Neural cell (in vitro differentiated cells): ENCODE measurements at regions not wholly inside any gene's neighbourhood (a gene's known extent, or its start where the extent isn't known, plus 50 kb on each side); places are given as distances from the start of the nearest gene placed in this dataset.
"Not testable (repeated sequence)": the region's sequence is repeated elsewhere in the genome, so short reads cannot be mapped to it uniquely, and the experiment has no call there.

Source experiments
- POLR2AphosphoS5 ChIP-seq: IDR thresholded peaks from 2 replicates; pipeline ENCODE4 v1.6.1; 2012
- TF ChIP-seq, protein P1 (sequence below): fragments of 450-650 bp; IDR thresholded peaks from 2 replicates; pipeline ENCODE4 v1.5.1; 2014; ENCODE audit warnings: antibody characterized with exemption, mild to moderate bottlenecking, moderate library complexity; ENCODE audit not compliant: poor library complexity, severe bottlenecking

DNA sequence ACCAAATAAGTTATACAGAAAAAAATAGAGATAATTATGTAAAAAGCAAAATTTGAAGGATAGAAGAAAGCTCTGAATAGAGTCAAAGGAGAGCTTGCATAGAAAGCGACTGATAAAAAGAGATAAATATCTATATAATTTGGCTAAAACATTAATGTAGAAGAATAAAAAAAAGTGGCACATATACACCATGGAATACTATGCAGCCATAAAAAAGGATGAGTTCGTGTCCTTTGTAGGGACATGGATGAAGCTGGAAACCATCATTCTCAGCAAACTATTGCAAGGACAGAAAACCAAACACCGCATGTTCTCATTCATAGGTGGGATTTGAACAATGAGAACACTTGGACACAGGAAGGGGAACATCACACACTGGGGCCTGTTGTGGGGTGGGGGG is 693.3 kb upstream of the NR2F2 start:
- TF ChIP-seq POLR2AphosphoS5 = not testable (repeated sequence)
- TF ChIP-seq, protein P1, sequence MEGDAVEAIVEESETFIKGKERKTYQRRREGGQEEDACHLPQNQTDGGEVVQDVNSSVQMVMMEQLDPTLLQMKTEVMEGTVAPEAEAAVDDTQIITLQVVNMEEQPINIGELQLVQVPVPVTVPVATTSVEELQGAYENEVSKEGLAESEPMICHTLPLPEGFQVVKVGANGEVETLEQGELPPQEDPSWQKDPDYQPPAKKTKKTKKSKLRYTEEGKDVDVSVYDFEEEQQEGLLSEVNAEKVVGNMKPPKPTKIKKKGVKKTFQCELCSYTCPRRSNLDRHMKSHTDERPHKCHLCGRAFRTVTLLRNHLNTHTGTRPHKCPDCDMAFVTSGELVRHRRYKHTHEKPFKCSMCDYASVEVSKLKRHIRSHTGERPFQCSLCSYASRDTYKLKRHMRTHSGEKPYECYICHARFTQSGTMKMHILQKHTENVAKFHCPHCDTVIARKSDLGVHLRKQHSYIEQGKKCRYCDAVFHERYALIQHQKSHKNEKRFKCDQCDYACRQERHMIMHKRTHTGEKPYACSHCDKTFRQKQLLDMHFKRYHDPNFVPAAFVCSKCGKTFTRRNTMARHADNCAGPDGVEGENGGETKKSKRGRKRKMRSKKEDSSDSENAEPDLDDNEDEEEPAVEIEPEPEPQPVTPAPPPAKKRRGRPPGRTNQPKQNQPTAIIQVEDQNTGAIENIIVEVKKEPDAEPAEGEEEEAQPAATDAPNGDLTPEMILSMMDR = not testable (repeated sequence)
